ENCODE measurements at regions not wholly inside any gene's neighbourhood (a gene's known extent, or its start where the extent isn't known, plus 50 kb on each side); places are given as distances from the start of the nearest gene placed in this dataset.

DNA sequence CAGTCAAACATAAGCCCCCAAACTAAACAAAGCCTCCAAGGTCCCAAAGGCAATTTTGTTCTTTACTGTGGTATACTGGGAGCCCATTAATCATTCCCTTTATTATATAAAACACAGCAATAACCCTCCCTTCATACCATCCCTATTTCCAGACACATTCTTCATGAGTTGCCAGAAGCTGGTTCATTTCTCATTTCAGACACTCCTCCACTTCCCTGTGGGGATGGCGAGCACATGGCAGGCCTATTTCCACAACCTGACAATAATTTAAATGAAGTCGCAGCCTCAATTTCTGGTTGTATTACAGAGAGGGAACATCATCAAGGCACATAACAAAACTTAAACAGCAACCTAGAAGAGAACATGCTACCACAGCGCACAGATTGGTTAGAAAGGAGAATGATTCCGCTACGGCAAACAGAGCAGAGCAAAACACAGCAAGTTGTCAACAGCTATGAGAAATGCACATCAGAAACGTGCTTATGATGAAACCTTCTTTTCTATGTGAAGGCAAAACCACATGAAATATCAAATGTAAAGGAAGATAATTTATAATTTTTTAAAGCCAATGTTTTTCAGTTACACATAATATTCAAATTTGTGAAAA, 63.3 kb upstream of the ARHGEF3 start:
- intact Hi-C loops (cut with DNase I), result no loop called here
- H3K9me3 ChIP-seq (ENCODE audit: control insufficient read depth in 2 of 3, insufficient read depth in 1 of 3, low read length in 3 of 3), result no peaks in the 10 kb centered on the region
- no peak overlapping the region for H3K27ac ChIP-seq (ENCODE audit: low read depth in 2 of 2, low read length in 2 of 2)
- no peak overlapping the region for H3K9ac ChIP-seq (ENCODE audit: low read length in 3 of 3)
- H3K4me3 ChIP-seq (ENCODE audit: low read length in 3 of 3), result no peak overlapping the region
- H3K36me3 ChIP-seq (ENCODE audit: control insufficient read depth in 2 of 3, insufficient read depth in 3 of 3, low read length in 3 of 3), result no peaks in the 10 kb centered on the region
- H3K4me1 ChIP-seq (ENCODE audit: control insufficient read depth in 2 of 3, insufficient read depth in 2 of 3, low read depth in 1 of 3, low read length in 3 of 3), result peaks cover 0 to 4% (median 0%) of the 10 kb centered on the region in 3 donors
- DNase-seq (peak in 1 of 5 donors; percentile 43), FAIRE-seq (no peak)
- no peaks in the 10 kb centered on the region for H3K27me3 ChIP-seq (ENCODE audit: control insufficient read depth, insufficient read depth, low read length)
- TF ChIP-seq, protein P1, sequence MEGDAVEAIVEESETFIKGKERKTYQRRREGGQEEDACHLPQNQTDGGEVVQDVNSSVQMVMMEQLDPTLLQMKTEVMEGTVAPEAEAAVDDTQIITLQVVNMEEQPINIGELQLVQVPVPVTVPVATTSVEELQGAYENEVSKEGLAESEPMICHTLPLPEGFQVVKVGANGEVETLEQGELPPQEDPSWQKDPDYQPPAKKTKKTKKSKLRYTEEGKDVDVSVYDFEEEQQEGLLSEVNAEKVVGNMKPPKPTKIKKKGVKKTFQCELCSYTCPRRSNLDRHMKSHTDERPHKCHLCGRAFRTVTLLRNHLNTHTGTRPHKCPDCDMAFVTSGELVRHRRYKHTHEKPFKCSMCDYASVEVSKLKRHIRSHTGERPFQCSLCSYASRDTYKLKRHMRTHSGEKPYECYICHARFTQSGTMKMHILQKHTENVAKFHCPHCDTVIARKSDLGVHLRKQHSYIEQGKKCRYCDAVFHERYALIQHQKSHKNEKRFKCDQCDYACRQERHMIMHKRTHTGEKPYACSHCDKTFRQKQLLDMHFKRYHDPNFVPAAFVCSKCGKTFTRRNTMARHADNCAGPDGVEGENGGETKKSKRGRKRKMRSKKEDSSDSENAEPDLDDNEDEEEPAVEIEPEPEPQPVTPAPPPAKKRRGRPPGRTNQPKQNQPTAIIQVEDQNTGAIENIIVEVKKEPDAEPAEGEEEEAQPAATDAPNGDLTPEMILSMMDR (IDR thresholded peaks at IDR 0.05; ENCODE audit: borderline replicate concordance, extremely low read depth, insufficient read depth), result no peak

DNA sequence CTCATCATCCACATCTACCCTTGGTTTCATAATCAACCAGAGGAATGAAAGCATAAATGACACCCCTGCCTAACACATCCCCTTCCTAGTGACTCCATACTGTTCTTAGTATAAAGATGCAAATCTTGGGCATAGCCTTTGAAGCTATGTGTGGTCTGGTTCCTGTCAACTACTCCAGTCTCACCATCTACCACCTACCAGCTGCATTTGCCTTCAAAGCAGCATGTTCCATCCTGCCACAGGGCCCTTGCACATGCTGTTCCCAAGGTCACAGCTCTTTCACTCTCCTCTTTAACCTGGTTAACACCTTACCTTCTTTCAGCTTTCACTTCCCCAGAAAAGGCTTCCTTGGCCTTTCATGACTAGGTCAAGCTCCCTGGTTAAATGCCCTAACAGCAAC, 62.3 kb upstream of the ARHGEF3 start:
- Histone ChIP-seq H3K9ac (ENCODE audit: low read length in 3 of 3) (no peak overlapping the region), H3K4me3 (ENCODE audit: low read length in 3 of 3) (no peak overlapping the region)
- intact Hi-C loops (cut with DNase I), result no loop called here

DNA sequence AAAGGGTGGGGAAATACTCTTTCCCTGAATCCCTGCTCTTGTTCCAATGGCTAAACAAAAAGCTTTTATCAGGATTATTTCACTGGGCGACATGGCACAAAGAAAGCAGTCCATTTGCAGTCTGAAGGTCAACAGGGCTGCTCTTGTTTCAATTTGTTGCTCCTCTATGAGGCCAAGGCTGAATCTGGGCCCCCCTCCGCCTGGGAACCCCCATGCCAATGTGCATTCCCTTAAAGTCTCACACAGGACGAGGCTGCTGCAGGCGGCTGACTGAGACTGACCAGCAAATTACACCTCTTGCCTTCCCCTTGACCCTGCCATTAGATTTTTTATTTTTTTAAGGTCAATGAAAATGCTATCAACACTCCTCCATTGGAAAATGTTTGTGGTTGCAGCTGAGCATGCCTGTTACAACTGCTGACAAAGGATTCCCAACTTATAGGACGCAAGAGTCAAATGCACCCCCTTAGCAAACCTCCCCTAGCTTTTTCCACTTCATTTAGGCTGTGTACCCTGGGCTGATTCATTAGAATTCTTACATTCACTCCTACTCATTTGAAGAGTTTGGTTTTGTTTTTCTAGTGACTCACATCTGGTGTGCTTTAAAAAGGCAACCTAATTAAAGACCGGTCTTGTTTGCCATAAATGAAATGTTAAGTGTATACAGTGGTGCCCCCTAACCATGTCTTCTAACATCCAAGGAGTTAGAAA, 60.8 kb upstream of the ARHGEF3 start:
- peak overlapping the region in 1 of 3 donors; percentile 10 for H3K9ac ChIP-seq (ENCODE audit: low read length in 3 of 3)
- no peak for FAIRE-seq
- H3K36me3 ChIP-seq (ENCODE audit: control insufficient read depth in 2 of 3, insufficient read depth in 3 of 3, low read length in 3 of 3), result no peaks in the 10 kb centered on the region
- peak overlapping the region; percentile 38 to 60 for H3K27ac ChIP-seq (ENCODE audit: low read depth in 2 of 2, low read length in 2 of 2)
- no peaks in the 10 kb centered on the region for H3K9me3 ChIP-seq (ENCODE audit: control insufficient read depth in 2 of 3, insufficient read depth in 1 of 3, low read length in 3 of 3)
- peak in 4 of 5 donors; percentile 34 to 88 (median 74) for DNase-seq
- TF ChIP-seq, protein P1 (IDR thresholded peaks at IDR 0.05; ENCODE audit: borderline replicate concordance, extremely low read depth, insufficient read depth), result no peak
- peaks cover 0 to 4% (median 0%) of the 10 kb centered on the region in 3 donors for H3K4me1 ChIP-seq (ENCODE audit: control insufficient read depth in 2 of 3, insufficient read depth in 2 of 3, low read depth in 1 of 3, low read length in 3 of 3)
- H3K4me3 ChIP-seq (ENCODE audit: low read length in 3 of 3), result no peak overlapping the region
- intact Hi-C loops (cut with DNase I), result no loop called here
- H3K27me3 ChIP-seq (ENCODE audit: control insufficient read depth, insufficient read depth, low read length), result no peaks in the 10 kb centered on the region

More for the DNA sequence above, 62.3 kb upstream of the ARHGEF3 start:
- H3K4me1 ChIP-seq (ENCODE audit: control insufficient read depth in 2 of 3, insufficient read depth in 2 of 3, low read depth in 1 of 3, low read length in 3 of 3), result peaks cover 0 to 4% (median 0%) of the 10 kb centered on the region in 3 donors
- H3K27ac ChIP-seq (ENCODE audit: low read depth in 2 of 2, low read length in 2 of 2), result no peak overlapping the region
- no peaks in the 10 kb centered on the region for H3K36me3 ChIP-seq (ENCODE audit: control insufficient read depth in 2 of 3, insufficient read depth in 3 of 3, low read length in 3 of 3)
- DNase-seq, result no peak
- TF ChIP-seq, protein P1 (IDR thresholded peaks at IDR 0.05; ENCODE audit: borderline replicate concordance, extremely low read depth, insufficient read depth), result no peak
- H3K9me3 ChIP-seq (ENCODE audit: control insufficient read depth in 2 of 3, insufficient read depth in 1 of 3, low read length in 3 of 3), result no peaks in the 10 kb centered on the region
- H3K27me3 ChIP-seq (ENCODE audit: control insufficient read depth, insufficient read depth, low read length), result no peaks in the 10 kb centered on the region
- no peak for FAIRE-seq

Measured in kidney (tissue), 13 donors.